ENCODE measurements at regions not wholly inside any gene's neighbourhood (a gene's known extent, or its start where the extent isn't known, plus 50 kb on each side); places are given as distances from the start of the nearest gene placed in this dataset.
"Not testable (repeated sequence)": the region's sequence is repeated elsewhere in the genome, so short reads cannot be mapped to it uniquely, and the experiment has no call there.

DNA sequence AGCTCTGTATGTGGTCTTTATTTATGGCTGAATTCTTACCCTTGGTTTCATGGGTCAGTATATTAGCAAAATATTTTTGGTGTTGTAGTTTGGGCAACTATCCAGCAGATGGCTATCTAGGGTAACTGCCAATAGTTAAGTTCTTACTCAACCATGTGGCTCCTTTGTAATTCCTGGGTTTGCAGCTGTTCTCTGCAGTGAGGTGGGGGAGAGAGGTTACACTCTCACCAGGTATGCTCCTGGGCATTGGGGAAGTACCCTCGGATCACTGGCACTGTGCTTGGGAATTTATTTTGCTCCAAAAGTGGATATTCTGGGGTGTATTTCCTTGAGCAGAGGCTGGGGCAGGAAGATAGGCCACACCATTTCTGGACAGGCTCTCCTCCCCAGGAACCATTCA is 436.7 kb upstream of the TMPRSS15 start:
- no peak for DNase-seq

DNA sequence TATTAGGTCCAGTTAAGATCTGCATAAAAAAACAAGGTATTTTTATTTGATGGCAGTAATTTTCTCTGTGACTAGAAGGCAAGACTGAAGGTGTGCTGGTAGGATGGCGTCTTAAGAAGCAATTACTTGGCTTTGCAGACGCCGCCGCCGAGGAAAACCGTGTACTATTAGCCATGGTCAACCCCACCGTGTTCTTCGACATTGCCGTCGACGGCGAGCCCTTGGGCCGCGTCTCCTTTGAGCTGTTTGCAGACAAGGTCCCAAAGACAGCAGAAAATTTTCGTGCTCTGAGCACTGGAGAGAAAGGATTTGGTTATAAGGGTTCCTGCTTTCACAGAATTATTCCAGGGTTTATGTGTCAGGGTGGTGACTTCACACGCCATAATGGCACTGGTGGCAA is 454.0 kb upstream of the TMPRSS15 start:
- not testable (repeated sequence) for DNase-seq

DNA sequence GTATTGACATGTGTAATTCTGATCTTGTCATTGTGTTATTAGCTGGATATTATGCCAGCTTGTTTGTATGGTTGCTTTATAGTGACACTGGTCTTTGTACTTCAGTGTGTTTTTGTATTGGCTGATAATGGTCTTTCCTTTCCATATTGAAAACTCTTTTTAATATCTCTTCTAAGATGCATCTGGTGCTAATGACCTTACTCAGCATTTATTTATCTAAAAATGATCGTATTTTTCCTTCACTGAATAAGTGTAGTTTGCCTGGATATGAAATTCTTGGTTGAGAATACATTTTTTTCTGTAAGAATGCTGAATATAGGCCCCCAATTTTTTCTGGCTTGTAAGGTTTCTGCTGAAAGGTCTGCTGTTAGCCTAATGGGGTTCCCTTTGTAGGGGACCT is 465.5 kb upstream of the TMPRSS15 start:
- DNase-seq, result no peak

DNA sequence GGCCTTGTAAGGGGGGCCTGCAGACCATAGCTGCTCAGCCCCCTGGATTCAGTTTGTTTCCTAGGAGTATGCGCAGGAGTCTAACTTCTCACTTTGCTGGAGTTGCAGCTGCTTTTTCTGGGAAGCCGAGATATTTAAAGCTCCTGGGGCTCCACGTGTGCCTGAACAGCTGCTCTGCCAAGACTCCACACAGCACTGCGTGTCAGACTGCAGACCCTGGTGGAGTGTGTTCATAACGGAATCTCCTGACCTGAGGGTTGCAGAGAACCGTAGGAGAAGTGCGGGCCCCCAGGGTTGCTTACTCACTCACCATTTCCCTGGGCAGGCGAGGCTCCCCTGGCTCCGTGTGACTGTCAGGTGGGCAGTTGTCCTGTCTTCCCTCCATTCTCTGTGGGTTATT is 474.3 kb upstream of the TMPRSS15 start:
- DNase-seq, result no peak

DNA sequence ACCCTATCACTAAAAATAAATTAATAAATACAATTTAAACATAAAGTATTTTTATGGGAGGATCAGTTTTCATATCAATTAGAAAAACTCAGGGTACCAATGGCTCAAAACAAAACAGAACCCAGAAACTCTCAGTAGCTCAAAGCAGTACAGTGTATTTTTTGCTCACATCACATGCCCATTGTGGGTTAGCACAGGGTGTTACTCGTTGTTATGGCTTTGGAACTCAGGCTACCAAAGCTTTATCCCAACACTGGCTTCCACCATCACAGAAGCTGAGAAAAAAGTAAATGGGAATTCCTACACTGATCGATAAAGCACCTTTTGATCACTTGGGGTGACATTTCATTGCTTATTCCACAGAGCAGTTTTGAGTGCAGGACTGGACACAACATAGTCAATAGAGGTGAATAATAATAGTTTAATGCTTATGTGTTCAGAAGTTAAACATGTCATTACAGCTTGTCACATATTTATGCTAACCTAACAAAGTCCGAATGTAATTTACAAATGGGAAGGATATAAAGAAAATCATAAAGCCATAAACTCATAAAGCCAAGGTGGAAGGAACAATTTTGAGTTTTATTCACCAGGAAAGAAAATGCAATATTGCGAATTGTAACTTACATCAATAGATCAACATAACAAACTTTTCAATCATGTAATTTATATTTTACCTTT is 484.5 kb upstream of the TMPRSS15 start:
- DNase-seq, result no peak

DNA sequence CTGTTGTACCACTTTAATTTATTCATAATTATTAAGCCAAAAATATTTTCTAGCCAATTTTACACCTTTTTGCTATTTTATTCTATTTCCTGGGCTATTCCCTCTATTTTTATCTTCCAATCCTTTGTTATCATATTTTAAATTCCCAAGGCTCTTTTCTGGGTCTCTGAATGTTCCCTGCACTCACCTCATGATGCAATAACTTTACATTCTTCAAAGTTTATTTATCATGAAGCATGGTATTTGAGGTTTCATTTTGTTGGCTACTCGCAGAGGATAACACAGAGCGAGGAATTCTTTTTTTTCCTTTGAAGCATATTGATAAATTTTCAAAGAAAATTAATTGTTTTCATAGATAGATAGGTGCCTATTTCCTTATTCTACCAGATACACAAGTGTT is 489.8 kb upstream of the TMPRSS15 start:
- no peak for DNase-seq

DNA sequence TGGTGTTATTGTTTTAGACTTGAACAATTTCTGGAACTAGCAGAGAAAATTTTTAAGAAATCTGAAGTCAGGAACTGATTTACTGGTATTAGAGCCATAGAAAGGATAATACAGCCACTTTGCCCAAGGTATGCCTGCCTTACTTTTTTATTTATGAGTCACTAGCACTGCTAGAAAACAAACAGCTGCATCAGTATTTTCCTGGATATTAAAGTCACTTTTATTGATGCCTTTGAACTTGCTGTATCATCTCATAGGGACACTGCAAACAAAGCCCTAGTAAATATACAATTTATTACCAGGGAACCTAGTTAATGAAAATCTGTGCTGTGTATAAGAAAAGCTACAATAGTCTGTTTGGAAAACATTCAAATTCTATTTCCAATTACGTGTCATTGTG is 490.8 kb upstream of the TMPRSS15 start:
- DNase-seq, result no peak

DNA sequence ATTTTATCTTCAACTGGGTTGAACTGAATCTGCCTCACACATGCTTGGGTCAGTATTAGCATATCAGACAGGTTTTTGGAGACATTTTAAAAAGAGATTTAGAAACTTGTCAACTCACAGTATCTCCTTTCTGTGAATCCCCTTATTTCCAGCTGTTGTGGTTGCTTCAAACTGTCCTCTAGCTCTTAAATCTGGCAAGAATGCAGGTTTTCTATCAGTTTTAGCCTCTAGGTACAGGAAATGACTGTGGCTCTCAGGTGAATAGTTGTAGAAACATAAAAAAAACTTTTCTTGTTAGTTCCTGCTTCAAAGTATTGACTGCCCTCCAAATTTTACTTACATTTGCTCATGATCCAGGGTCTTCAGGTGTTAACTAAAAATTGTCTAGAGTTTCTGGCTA is 495.7 kb upstream of the TMPRSS15 start:
- no peak for DNase-seq

DNA sequence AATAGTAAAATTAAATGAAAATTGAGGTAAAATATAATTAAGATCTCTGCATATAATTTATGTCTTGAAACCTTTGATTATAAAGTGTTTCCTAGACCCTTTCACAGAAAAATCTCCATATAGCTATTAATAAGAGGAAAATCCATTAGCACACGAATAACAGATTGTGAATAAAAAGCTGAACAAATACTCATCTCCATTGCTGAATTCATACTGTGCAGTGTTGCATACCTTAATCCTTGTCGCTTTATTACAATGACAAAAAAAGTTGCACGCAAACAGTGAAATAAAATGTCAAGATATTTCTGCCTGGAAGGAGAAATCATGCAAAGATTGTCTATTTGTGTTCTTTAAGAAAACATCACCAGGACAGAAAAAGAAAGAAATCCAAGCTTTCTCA is 499.1 kb upstream of the TMPRSS15 start:
- DNase-seq, result no peak

DNA sequence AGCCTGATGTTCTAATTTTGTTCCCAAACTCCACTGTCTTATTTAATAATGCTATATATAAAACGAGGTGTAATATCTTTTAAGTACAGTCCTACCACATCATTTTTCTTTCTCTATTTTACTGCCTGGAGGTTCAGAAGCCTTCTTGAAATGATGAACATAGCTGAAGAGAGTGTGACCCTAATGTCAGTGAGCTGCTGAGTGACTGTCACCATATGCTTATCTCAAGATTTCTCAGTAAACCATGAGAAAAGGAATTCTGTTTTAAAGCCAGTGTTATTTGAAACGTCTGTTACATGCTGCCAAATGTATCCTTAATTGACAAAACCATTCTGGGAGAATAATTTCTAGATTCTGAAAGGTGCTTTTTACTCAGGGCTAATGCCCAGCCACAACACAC is 503.5 kb upstream of the TMPRSS15 start:
- no peak for DNase-seq

DNA sequence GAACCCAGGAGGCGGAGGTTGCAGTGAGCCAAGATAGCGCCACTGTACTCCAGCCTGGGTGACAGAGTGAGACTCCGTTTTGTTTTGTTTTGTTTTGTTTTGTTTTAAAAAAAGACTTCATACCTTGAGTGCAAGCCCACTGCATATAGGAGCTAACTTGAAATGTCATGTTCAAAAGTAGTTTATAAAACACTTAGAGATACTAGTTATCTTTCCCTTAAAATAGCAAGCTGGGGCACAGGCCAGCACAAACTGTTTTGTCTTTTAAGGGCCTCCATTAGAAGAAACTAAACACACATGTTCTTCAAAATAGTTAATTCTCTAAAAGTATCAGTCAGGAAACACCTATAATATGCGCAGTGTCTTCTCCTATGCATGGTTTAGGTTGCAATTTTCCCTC is 505.1 kb upstream of the TMPRSS15 start:
- no peak for DNase-seq

DNA sequence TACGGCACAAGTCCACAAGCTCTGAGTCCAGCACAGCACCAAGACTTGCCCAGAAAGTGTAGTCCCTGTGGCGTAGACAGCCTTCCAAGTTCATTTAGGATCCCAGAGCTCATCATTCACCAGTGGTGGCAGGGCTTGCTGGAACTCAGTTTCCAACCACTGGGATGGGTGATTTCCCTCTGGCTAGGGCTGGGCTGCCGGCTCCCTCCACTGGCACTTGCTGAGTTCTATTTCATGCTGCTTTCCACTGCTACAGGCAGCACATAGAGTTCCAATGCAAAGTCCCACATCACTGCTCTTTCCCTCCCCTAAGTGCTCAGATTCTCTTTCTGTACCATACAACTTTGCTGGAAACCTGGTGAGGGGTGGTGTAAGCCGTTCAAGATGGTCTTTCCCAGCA is 510.3 kb upstream of the TMPRSS15 start:
- DNase-seq, result no peak

DNA sequence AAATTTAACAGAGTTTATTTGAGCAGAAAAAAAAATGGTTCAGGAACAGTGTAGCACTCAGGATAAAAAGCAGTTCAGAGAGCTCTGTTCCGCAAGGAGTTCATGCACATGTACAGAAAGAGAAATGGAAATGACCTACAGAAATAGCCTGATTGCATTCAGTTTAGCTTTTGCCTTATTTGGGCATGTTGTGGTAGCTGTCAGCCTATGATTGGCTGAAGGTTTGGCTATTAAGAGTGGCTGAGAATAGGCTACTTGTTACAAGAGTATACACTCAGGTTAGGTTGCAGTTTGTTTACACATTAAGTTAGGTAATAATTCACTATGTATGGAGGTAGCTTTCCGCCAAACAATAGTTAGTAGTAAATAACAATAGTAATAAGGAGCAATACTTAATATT is 511.0 kb upstream of the TMPRSS15 start:
- no peak for DNase-seq

DNA sequence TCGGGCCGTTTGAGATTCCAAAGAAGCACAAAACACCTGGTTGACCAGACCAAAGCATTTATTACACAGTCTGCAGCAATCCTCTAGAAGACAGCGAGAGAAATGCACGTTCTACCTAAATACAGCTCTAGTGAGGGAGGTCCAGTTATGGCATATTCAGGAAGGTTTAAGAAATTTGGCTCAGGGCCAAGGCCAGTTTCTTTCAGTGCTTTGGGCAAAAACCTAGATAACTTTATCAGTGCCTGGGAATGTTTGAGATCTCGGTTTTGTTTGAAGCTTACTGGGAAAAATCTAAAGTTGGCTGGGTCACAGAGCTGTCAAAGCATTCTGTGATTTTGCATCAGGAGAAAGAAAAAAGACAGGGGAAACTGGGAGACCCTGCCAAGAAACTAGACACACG is 514.0 kb upstream of the TMPRSS15 start:
- no peak for DNase-seq

DNA sequence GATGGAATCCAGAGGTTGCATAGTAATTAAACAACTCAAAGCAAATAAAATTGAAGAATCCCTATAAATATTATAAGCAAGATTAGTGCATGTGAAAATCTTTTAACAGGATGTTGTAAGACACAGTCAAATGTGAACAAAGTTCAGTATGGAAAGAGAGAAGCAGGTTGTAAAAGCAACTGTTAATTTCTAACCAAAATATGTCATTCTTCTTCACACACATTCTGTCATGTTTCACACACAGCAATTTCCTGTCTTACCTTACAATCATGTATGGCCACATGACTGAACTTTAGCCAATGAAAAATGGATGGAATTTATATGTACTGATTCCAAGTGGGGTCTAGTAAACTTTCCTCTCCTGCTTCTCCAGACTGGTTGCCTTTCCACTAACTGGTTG is 527.7 kb upstream of the TMPRSS15 start:
- no peak for DNase-seq

DNA sequence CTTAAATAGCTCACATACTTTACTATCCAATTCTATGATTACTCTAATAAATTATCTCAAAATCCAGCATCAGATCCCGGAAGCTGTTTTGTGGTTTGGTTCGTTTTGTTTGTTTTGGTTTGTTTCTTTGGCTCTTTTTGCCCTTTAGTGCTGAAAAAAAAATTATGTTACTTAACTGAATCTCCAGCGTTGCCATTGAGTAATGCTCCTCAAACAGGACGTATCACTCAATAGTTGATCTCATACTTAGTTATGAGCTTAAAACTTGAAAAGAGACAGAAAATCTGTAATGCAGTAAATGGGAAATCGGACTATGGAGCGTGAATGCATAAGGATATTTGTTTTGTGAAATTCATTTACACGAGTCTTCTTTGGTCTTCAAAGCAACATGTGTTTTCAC is 533.8 kb upstream of the TMPRSS15 start:
- no peak for DNase-seq

DNA sequence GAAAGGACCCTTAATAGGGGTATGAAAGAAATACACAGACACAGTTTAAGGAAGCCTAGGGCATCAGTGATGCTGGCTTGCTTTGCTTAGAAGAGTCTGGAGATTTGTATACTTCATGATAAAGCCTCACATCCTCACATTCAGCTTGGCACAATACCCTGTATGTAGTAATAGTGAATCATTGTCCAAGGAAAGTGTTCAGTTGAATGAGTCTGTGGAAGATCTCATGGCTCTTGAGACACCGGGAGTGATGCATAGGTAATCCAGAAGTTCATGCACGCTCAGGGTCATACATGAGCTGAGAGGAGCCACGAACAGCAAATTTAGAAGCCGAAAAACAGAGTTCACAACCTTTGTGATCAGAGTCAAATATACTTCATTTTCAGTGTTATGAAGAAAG is 537.2 kb upstream of the TMPRSS15 start:
- no peak for DNase-seq

DNA sequence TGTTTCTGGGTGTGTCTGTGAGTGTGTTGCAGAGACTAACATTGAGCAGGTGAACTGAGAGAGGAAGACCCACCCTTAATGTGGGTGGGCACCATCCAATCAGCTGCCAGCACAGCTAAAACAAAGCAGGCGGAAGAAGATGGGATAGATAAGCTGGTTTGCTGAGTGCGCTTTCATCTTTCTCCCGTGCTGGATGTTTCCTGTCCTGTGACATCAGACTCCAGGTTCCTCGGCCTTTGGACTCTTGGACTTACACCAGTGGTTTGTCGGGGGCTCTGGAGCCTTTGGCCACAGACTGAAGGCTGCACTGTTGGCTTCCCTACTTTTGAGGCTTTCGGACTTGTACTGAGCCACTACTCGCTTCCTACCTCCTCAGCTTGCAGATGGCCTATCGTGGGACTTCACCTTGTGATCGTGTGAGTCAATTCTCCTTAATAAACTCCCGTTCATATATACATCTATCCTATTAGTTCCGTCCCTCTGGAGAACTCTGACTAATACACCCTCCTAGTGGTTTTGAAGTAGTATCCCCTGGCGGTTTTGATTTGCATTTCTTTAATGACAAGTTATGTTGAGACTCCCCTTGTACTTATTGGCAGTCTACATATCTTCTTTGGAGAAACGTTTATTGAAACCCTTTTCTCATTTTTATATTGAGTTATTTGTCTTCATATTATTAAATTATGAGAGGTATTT is 546.6 kb upstream of the TMPRSS15 start:
- DNase-seq, result no peak

DNA sequence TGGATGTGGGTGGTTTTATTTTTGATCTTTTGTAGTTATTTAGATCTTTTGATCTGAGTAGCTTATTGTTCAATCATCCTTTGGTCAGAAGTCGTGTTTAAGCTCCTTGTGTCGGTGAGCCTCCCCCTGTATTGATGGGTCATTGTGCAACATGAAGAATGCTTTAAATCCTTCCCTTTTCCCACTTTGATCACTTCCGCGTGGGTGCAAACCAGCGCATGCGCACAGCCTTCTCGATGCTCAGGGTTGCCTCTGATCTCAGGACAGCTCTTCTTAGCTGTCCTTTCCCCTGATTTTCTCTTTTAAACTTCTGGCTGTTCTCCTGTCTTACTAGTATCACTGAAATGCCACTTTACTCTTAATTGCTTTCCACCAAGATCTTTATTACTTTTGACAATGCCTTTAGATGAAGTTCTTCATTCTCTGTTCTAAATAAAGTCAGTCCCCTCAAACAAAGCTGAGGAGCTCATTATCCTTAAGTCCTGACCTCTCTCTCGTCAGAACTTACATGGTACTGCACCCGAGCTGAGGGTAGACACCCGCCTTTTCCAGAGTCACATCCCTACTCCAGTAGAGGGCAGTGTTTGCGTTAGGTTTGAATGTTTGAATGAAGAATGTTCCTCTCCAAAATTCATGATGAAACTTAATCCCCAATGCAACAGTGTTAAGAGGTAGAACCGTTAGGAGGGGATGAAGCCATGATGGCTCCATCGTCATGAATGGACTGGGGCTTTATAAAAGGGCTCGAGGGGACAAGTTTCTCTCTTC is 547.9 kb upstream of the TMPRSS15 start:
- DNase-seq, result no peak

DNA sequence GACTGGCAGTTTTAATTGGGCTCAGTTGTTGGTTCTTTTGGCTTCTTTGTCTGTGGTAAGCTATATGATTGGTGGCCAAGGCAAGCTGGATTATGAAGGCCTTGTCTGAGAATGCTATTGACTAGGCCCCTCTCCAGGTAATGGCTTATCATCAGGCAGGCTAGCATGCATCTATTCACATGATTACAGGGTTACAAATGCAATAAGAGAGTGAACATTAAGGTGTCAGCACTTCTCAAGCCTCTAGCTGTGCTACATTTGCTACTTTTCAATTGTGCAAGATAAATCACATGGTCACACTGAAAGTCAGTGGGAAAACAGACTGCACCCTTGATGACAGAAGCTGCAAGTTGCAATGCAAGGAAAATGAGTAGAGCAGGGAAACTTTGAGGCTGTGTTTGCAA is 550.9 kb upstream of the TMPRSS15 start:
- DNase-seq, result no peak

DNA sequence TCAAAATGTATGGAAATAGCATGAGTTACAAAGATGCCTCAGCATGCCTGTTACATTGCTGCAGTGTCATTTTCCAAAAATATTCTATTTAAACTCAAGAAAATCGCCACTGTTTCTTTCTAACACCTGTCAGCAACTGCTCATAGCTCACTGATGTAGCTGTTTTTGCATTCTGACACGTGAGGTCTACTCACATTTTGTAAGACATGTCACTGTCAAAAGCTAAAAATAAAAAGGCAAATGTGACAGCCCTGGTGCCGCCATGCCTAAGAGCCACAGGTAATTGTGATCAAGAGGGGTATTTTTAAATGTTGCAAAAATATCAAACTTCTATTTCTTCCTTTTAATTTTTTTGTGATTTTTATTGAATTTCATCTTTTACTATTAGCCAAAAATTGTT is 556.2 kb upstream of the TMPRSS15 start:
- DNase-seq, result no peak

DNA sequence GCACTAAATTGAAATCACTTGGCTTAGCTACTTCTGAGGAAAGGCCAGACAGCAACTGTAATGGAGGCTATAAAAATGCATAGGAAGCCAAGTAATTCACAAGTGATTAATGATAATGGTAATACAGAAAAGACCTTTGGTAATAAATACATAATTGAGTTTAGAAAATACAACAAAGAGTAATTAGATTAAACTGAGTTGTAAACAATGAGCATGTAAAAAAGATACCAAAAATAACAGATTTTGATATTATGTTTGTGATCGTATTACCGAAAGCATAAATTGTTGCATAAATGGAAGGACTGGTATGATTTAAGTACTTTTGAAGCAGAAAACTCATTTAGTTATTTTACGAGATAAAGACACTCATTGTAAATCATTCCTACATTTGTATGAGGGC is 556.7 kb upstream of the TMPRSS15 start:
- DNase-seq, result no peak

DNA sequence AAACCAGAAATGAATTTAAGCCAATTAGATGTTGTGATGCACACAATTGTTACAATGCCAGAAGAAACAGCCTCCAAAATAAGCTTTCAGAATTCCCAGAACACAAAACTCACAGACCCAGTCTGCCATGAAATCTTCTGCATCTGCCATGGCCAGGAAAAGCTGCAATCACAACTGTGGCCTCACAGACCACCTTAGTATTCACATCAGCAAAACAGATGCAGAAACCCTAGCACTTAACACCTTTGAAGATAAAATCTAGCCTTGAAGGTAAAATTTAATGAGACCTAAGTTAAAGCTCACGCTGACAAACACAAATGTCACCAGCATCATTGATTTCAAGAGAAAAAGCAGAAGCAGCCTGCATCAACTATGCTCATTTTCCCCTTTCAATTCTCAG is 566.8 kb upstream of the TMPRSS15 start:
- DNase-seq, result no peak

DNA sequence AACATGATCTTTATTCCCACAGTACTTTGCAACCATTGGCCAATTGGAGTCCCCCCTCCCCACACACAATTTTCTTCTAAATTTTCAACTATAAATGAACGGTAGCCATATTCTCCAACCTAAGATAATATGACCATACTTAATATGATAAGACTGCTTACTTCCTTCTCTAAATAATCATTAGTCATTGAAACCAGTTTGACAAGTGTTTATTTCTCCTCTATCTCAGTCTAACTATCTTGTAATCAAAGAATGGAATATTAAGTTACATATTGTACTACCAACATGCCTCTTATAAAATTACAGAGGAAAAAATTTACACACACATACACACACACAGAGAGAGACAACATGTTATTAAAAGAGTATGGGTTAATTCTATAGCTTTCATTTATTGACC is 567.4 kb upstream of the TMPRSS15 start:
- no peak for DNase-seq

Measured in stimulated activated CD4-positive, alpha-beta T cell treated with anti-CD3 and anti-CD28 coated beads, Interleukin-4, amount 100 ng/mL, for 4 hours (primary cell).